Neutrophil (primary cell): ENCODE measurements at regions not wholly inside any gene's neighbourhood (a gene's known extent, or its start where the extent isn't known, plus 50 kb on each side); places are given as distances from the start of the nearest gene placed in this dataset.

Source experiments
- H3K27ac ChIP-seq: fragments of 200-600 bp; sonication (generic); 2 replicates; pipeline ENCODE4 v1.5.1; 2016; ENCODE audit warnings: mild to moderate bottlenecking, moderate library complexity
- H3K27me3 ChIP-seq: fragments of 200-600 bp; sonication (generic); 2 replicates; pipeline ENCODE4 v1.6.0; 2016; ENCODE audit warnings: mild to moderate bottlenecking
- H3K36me3 ChIP-seq: fragments of 200-600 bp; sonication (generic); 2 replicates; pipeline ENCODE4 v1.5.1; 2017
- H3K4me1 ChIP-seq, 2 experiments: fragments of 200-600 bp in 1 of 2; sonication (generic) in 1 of 2; 1 replicate in 1 of 2; 2 replicates in 1 of 2; pipeline versions ENCODE4 v1.5.1 to v1.6.1; 2013 to 2016; ENCODE audit warnings: low read depth in 1 of 2, low read length in 1 of 2, mild to moderate bottlenecking in 1 of 2, moderate library complexity in 1 of 2; ENCODE audit not compliant: control insufficient read depth in 1 of 2, insufficient read depth in 1 of 2
- H3K4me3 ChIP-seq, 2 experiments: fragments of 200-600 bp in 1 of 2; sonication (generic) in 1 of 2; 1 replicate in 1 of 2; 2 replicates in 1 of 2; pipeline ENCODE4 v1.5.1; 2013 to 2016; ENCODE audit warnings: low read depth in 1 of 2, low read length in 1 of 2, mild to moderate bottlenecking in 1 of 2, moderate library complexity in 1 of 2
- H3K9me3 ChIP-seq: fragments of 200-600 bp; sonication (generic); 2 replicates; pipeline ENCODE4 v1.5.1; 2016
- CTCF ChIP-seq: fragments of 200-600 bp; sonication (generic); IDR thresholded peaks from 2 replicates; pipeline ENCODE4 v1.5.1; 2016; ENCODE audit warnings: antibody characterized with exemption

- Histone ChIP-seq H3K27ac (no peak overlapping the region), H3K4me3 (no peak overlapping the region), H3K27me3 (no peaks in the 10 kb centered on the region), H3K4me1 (peaks cover 18 to 30% of the 10 kb centered on the region in 2 experiments), H3K9me3 (no peaks in the 10 kb centered on the region), H3K36me3 (no peaks in the 10 kb centered on the region)
- TF ChIP-seq CTCF, result no peak
Measured at GRCh38 chr9:4933861-4934260, 51.2 kb upstream of the JAK2 start.

- no peak for TF ChIP-seq CTCF
- Histone ChIP-seq H3K4me3 (no peak overlapping the region), H3K27me3 (no peaks in the 10 kb centered on the region), H3K36me3 (no peaks in the 10 kb centered on the region), H3K9me3 (no peaks in the 10 kb centered on the region), H3K4me1 (peaks cover 31 to 36% of the 10 kb centered on the region in 2 experiments), H3K27ac (no peak overlapping the region)
Measured at GRCh38 chr9:4935001-4935672, 49.9 kb upstream of the JAK2 start.
